ENCODE measurements at regions not wholly inside any gene's neighbourhood (a gene's known extent, or its start where the extent isn't known, plus 50 kb on each side); places are given as distances from the start of the nearest gene placed in this dataset.

- DNase-seq (ENCODE audit: low spot score), result no peak
- ATAC-seq (ENCODE audit: low FRiP score), result no peak
- TF ChIP-seq CTCF (IDR thresholded peaks at IDR 0.05), result no peak
These were observed 165.9 kb downstream of the SMC2 start for GRCh38 chr9:104260004-104260403.

- DNase-seq (ENCODE audit: low spot score) (no peak), ATAC-seq (ENCODE audit: low FRiP score) (no peak)
- no peak for TF ChIP-seq CTCF (IDR thresholded peaks at IDR 0.05)
These were observed 169.8 kb downstream of the SMC2 start for GRCh38 chr9:104263942-104264341.

GRCh38 chr9:104264431-104264830 lies 170.3 kb downstream of the SMC2 start:
- ATAC-seq (ENCODE audit: low FRiP score) (no peak), DNase-seq (ENCODE audit: low spot score) (no peak)
- TF ChIP-seq CTCF (IDR thresholded peaks at IDR 0.05), result no peak

GRCh38 chr9:104269374-104269773 lies 175.3 kb downstream of the SMC2 start:
- DNase-seq (ENCODE audit: low spot score), result no peak
- TF ChIP-seq CTCF (IDR thresholded peaks at IDR 0.05), result no peak
- ATAC-seq (ENCODE audit: low FRiP score), result no peak

- no peak for ATAC-seq (ENCODE audit: low FRiP score)
- no peak for TF ChIP-seq CTCF (IDR thresholded peaks at IDR 0.05)
- DNase-seq (ENCODE audit: low spot score), result no peak
These were observed 176.2 kb downstream of the SMC2 start for GRCh38 chr9:104269996-104270963.

GRCh38 chr9:104276709-104277245 lies 182.7 kb downstream of the SMC2 start:
- DNase-seq (ENCODE audit: low spot score) (no peak), ATAC-seq (ENCODE audit: low FRiP score) (no peak)
- no peak for TF ChIP-seq CTCF (IDR thresholded peaks at IDR 0.05)

Data from omental fat pad (tissue), 3 donors.